Ovary (tissue), 3 donors: ENCODE measurements at regions not wholly inside any gene's neighbourhood (a gene's known extent, or its start where the extent isn't known, plus 50 kb on each side); places are given as distances from the start of the nearest gene placed in this dataset.
"Not testable (repeated sequence)": the region's sequence is repeated elsewhere in the genome, so short reads cannot be mapped to it uniquely, and the experiment has no call there.

Experiments
- EP300 ChIP-seq: sonication (generic); formaldehyde crosslinking; IDR thresholded peaks from one replicate; pipeline ENCODE4 v1.6.1; 2017; ENCODE audit warnings: antibody characterized with exemption
- POLR2A ChIP-seq: fragments of 450-650 bp; IDR thresholded peaks from one replicate; pipeline ENCODE4 v1.6.1; 2017; ENCODE audit warnings: antibody characterized with exemption, mild to moderate bottlenecking, moderate library complexity
- TF ChIP-seq, protein P1 (sequence below), 3 donors: fragments of 450-650 bp in 2 of 3; fragments of 200-600 bp in 1 of 3; IDR thresholded peaks; one replicate each; pipeline versions ENCODE4 v1.5.1 to v1.8.0; 2016 to 2022; ENCODE audit warnings: antibody characterized with exemption in 3 of 3, mild to moderate bottlenecking in 1 of 3
- donor health status: DM: no; HTN: no; CAD: no.

DNA sequence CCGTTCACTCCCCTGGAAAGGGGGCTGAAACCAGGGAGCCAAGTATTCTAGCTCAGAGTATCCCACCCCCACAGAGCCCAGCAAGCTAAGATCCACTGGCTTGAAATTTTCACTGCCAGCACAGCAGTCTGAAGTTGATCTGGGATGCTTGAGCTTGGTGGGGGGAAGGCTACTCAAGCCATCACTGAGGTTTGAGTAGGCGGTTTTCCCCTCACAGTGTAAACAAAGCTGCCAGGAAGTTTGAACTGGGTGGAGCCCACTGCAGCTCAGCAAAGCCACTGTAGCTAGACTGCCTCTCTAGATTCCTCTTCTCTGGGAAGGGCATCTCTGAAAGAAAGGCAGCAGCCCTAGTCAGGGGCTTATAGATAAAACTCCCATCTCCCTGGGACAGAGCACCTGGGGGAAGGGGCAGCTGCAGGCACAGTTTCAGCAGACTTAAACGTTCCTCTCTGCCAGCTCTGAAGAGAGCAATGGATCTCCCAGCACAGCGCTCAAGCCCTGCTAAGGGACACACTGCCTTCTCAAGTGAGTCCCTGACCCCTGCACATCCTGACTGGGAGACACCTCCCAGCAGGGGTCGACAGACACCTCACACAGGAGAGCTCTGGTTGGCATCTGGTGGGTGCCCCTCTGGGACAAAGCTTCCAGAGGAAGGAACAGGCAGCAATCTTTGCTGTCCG, 204.8 kb upstream of the ZNF658 start:
- TF ChIP-seq, protein P1, sequence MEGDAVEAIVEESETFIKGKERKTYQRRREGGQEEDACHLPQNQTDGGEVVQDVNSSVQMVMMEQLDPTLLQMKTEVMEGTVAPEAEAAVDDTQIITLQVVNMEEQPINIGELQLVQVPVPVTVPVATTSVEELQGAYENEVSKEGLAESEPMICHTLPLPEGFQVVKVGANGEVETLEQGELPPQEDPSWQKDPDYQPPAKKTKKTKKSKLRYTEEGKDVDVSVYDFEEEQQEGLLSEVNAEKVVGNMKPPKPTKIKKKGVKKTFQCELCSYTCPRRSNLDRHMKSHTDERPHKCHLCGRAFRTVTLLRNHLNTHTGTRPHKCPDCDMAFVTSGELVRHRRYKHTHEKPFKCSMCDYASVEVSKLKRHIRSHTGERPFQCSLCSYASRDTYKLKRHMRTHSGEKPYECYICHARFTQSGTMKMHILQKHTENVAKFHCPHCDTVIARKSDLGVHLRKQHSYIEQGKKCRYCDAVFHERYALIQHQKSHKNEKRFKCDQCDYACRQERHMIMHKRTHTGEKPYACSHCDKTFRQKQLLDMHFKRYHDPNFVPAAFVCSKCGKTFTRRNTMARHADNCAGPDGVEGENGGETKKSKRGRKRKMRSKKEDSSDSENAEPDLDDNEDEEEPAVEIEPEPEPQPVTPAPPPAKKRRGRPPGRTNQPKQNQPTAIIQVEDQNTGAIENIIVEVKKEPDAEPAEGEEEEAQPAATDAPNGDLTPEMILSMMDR (IDR thresholded peaks at IDR 0.05), result not testable (repeated sequence)
- TF ChIP-seq POLR2A, EP300: not testable (repeated sequence)
